ENCODE measurements at regions not wholly inside any gene's neighbourhood (a gene's known extent, or its start where the extent isn't known, plus 50 kb on each side); places are given as distances from the start of the nearest gene placed in this dataset.
A peak's percentile ranks its signal among the peaks of the same experiment; 100 is the strongest.

DNA sequence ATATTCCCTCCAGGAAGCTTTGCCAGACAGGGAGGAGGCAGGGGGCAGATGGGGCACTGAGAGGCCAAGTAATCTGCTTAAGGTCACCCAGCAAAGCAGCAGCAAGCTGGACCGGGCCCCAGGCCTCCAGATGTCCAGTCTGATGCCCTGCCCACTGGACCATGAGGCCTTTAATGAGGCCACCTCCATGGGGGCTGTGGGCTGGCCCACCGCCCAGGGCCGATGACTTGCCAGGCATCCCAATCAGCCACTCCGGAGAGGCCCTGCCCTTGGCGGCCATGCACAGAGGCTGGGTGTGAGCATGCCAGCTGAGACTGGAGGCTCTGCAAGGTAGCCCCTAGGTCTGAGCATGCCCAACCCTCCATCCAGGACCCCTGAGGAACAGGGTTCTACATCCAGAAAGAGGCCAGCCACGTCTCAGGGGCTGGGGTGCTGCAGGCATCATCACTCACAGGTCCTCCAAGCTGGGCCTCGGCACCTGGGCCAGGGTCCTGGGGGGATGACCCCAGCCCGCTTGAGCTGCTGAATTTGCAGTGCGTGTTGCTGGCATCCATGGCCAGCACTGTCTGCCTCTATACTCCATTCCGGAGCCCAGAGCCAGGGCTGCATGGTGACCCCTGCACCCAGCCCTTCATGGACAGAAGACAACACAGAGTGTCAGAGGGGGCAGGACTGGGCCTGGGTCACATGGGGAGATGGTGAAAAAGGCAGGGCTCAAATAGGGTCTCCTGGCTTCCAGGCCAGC, 164.2 kb downstream of the INHBB start:
- no peak for TF ChIP-seq POLR2A (IDR thresholded peaks at IDR 0.05)
- TF ChIP-seq, protein P1, sequence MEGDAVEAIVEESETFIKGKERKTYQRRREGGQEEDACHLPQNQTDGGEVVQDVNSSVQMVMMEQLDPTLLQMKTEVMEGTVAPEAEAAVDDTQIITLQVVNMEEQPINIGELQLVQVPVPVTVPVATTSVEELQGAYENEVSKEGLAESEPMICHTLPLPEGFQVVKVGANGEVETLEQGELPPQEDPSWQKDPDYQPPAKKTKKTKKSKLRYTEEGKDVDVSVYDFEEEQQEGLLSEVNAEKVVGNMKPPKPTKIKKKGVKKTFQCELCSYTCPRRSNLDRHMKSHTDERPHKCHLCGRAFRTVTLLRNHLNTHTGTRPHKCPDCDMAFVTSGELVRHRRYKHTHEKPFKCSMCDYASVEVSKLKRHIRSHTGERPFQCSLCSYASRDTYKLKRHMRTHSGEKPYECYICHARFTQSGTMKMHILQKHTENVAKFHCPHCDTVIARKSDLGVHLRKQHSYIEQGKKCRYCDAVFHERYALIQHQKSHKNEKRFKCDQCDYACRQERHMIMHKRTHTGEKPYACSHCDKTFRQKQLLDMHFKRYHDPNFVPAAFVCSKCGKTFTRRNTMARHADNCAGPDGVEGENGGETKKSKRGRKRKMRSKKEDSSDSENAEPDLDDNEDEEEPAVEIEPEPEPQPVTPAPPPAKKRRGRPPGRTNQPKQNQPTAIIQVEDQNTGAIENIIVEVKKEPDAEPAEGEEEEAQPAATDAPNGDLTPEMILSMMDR (IDR thresholded peaks at IDR 0.05 in 4 of 5, conservative IDR thresholded peaks at IDR 0.05 in 1 of 5) = no peak
- DNase-seq (no peak), ATAC-seq (no peak)
- Histone ChIP-seq H3K36me3 (no peaks in the 10 kb centered on the region), H3K27ac (no peak overlapping the region), H3K4me1 (peaks cover 15% of the 10 kb centered on the region in 2 donors), H3K4me3 (no peak overlapping the region), H3K27me3 (no peaks in the 10 kb centered on the region), H3K9me3 (no peaks in the 10 kb centered on the region)
- intact Hi-C loops (cut with DNase I; ENCODE audit: low total_unique reads) = loop anchor here (5.0 kb wide), 1 partner anchor 167 kb away; no protein-coding TSS in a partner anchor
- in situ Hi-C loops (cut with MboI; ENCODE audit: low sequenced_read_pairs in 4 of 4) = no loop called here

- intact Hi-C loops (cut with DNase I; ENCODE audit: low total_unique reads) = no loop called here
- Histone ChIP-seq H3K4me3 (no peak overlapping the region), H3K27me3 (no peaks in the 10 kb centered on the region), H3K4me1 (peaks cover 14 to 15% of the 10 kb centered on the region in 2 donors), H3K27ac (no peak overlapping the region), H3K36me3 (no peaks in the 10 kb centered on the region), H3K9me3 (no peaks in the 10 kb centered on the region)
- no peak for TF ChIP-seq POLR2A (IDR thresholded peaks at IDR 0.05)
- TF ChIP-seq, protein P1 (IDR thresholded peaks at IDR 0.05 in 4 of 5, conservative IDR thresholded peaks at IDR 0.05 in 1 of 5) = no peak
- in situ Hi-C loops (cut with MboI; ENCODE audit: low sequenced_read_pairs in 4 of 4) = no loop called here
- DNase-seq (no peak), ATAC-seq (no peak)
Measured at GRCh38 chr2:120510751-120511395, 164.9 kb downstream of the INHBB start.

DNA sequence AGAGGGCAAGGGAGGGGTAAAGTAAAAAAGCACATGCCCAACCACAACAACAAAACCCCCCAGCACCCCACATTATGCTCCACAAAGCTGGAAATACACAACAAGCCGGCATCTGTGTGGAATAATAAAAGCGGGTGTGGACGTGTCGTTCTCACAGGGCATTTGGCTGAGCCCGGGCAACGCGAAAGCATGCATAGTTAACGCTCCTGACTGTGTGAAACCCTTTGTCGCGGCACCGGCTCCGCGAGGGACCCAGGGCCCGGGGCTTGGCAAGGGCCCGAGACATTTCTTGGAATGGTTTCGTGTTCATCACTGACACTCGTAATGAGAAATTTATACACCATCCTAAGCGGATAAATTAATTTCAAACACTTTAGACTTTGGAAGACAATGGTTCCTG, 165.6 kb downstream of the INHBB start:
- Histone ChIP-seq H3K4me3 (no peak overlapping the region), H3K27ac (no peak overlapping the region), H3K36me3 (no peaks in the 10 kb centered on the region), H3K4me1 (peaks cover 14 to 15% of the 10 kb centered on the region in 2 donors), H3K9me3 (no peaks in the 10 kb centered on the region), H3K27me3 (no peaks in the 10 kb centered on the region)
- TF ChIP-seq, protein P1 (IDR thresholded peaks at IDR 0.05 in 4 of 5, conservative IDR thresholded peaks at IDR 0.05 in 1 of 5) = no peak
- TF ChIP-seq POLR2A (IDR thresholded peaks at IDR 0.05) = no peak
- DNase-seq (no peak), ATAC-seq (peak in 1 of 2 donors; percentile 26)
- intact Hi-C loops (cut with DNase I; ENCODE audit: low total_unique reads) (no loop called here), in situ Hi-C loops (cut with MboI; ENCODE audit: low sequenced_read_pairs in 4 of 4) (no loop called here)

GRCh38 chr2:120511947-120512710, 166.2 kb downstream of the INHBB start:
- DNase-seq (peak in 1 of 2 donors; percentile 46), ATAC-seq (peak; percentile 46 to 68)
- H3K36me3 ChIP-seq = no peaks in the 10 kb centered on the region
- no peaks in the 10 kb centered on the region for H3K9me3 ChIP-seq
- H3K27ac ChIP-seq = peak overlapping the region in 1 of 4 donors; percentile 26
- in situ Hi-C loops (cut with MboI; ENCODE audit: low sequenced_read_pairs in 4 of 4) = no loop called here
- TF ChIP-seq, protein P1 (IDR thresholded peaks at IDR 0.05 in 4 of 5, conservative IDR thresholded peaks at IDR 0.05 in 1 of 5) = peak in 3 of 5 experiments; percentile 28 to 55 (median 46)
- TF ChIP-seq POLR2A (IDR thresholded peaks at IDR 0.05) = no peak
- no peak overlapping the region for H3K4me3 ChIP-seq
- intact Hi-C loops (cut with DNase I; ENCODE audit: low total_unique reads) = no loop called here
- H3K27me3 ChIP-seq = no peaks in the 10 kb centered on the region
- peaks cover 15 to 19% of the 10 kb centered on the region in 2 donors for H3K4me1 ChIP-seq
